CD14-positive monocyte (primary cell): ENCODE measurements at regions not wholly inside any gene's neighbourhood (a gene's known extent, or its start where the extent isn't known, plus 50 kb on each side); places are given as distances from the start of the nearest gene placed in this dataset.

ENCODE experiments used
- DNase-seq, 3 donors: peaks; one replicate each; pipeline ENCODE4 v3.0.0-alpha.2; 2011 to 2022
- H2AFZ ChIP-seq: 2 replicates; pipeline ENCODE4 v1.6.0; 2012; ENCODE audit warnings: mild to moderate bottlenecking, low read depth, low read length, inconsistent platforms; ENCODE audit not compliant: insufficient read depth, poor library complexity, severe bottlenecking
- H3K27ac ChIP-seq, 2 donors: 1 replicate in 1 of 2; 2 replicates in 1 of 2; pipeline ENCODE4 v1.5.1; 2012 to 2013; ENCODE audit warnings: low read length in 2 of 2, control low read depth in 1 of 2, inconsistent platforms in 1 of 2, low read depth in 1 of 2, mild to moderate bottlenecking in 1 of 2
- H3K27me3 ChIP-seq, 2 donors: one replicate each; pipeline versions ENCODE4 v1.6.0 to v1.6.1; 2011 to 2013; ENCODE audit warnings: low read length in 2 of 2; ENCODE audit not compliant: control insufficient read depth in 2 of 2, insufficient read depth in 2 of 2
- H3K36me3 ChIP-seq, 2 donors: replicated peaks in 1 of 2; 1 replicate in 1 of 2; 2 replicates in 1 of 2; pipeline versions ENCODE4 v1.5.1 to v1.6.1; 2012 to 2013; ENCODE audit warnings: low read length in 2 of 2, control low read depth in 1 of 2, inconsistent platforms in 1 of 2, mild to moderate bottlenecking in 1 of 2; ENCODE audit not compliant: insufficient read depth in 2 of 2, control insufficient read depth in 1 of 2
- H3K4me1 ChIP-seq, 2 donors: 1 replicate in 1 of 2; 2 replicates in 1 of 2; pipeline versions ENCODE4 v1.5.1 to v1.6.1; 2012 to 2013; ENCODE audit warnings: low read length in 2 of 2, control low read depth in 1 of 2, inconsistent platforms in 1 of 2, mild to moderate bottlenecking in 1 of 2, moderate library complexity in 1 of 2; ENCODE audit not compliant: insufficient read depth in 2 of 2, control insufficient read depth in 1 of 2
- H3K4me2 ChIP-seq: replicated peaks from 2 replicates; pipeline ENCODE3; 2012; ENCODE audit warnings: low read length, moderate library complexity, mild to moderate bottlenecking; ENCODE audit not compliant: poor library complexity, severe bottlenecking; ENCODE audit errors: extremely low read depth
- H3K4me3 ChIP-seq, 3 experiments: fragments of 200-600 bp in 1 of 3; sonication (generic) in 1 of 3; replicated peaks in 1 of 3; 1 replicate in 2 of 3; 2 replicates in 1 of 3; pipeline ENCODE4 v1.5.1; 2011 to 2013; ENCODE audit warnings: low read length in 3 of 3, mild to moderate bottlenecking in 3 of 3, control low read depth in 2 of 3, low read depth in 2 of 3, inconsistent platforms in 1 of 3, moderate library complexity in 1 of 3
- H3K79me2 ChIP-seq: 2 replicates; pipeline ENCODE4 v1.6.0; 2012; ENCODE audit warnings: mild to moderate bottlenecking, control low read depth, inconsistent platforms, low read length, moderate library complexity; ENCODE audit not compliant: insufficient read depth
- H3K9ac ChIP-seq: 2 replicates; pipeline ENCODE4 v1.6.0; 2017; ENCODE audit warnings: low read length, mild to moderate bottlenecking; ENCODE audit not compliant: insufficient read depth, poor library complexity, severe bottlenecking
- H3K9me3 ChIP-seq, 2 donors: replicated peaks in 1 of 2; 1 replicate in 1 of 2; 2 replicates in 1 of 2; pipeline versions ENCODE4 v1.5.1 to v1.6.1; 2012 to 2013; ENCODE audit warnings: low read length in 2 of 2, control low read depth in 1 of 2; ENCODE audit not compliant: control insufficient read depth in 1 of 2, insufficient read depth in 1 of 2
- H4K20me1 ChIP-seq: 2 replicates; pipeline ENCODE4 v1.6.0; 2012; ENCODE audit warnings: mild to moderate bottlenecking, low read length, control low read depth, moderate library complexity; ENCODE audit not compliant: insufficient read depth
- H3K27ac Mint-ChIP-seq, 7 donors: one replicate each; pipeline ENCODE4 v1.8.0; 2020; ENCODE audit warnings: mild to moderate bottlenecking in 7 of 7, mixed read lengths in 7 of 7, moderate library complexity in 6 of 7, inconsistent platforms in 2 of 7
- H3K27me3 Mint-ChIP-seq, 3 donors: one replicate each; pipeline ENCODE4 v1.8.0; 2021 to 2022; ENCODE audit warnings: low read depth in 3 of 3, mild to moderate bottlenecking in 3 of 3, mixed read lengths in 3 of 3, moderate library complexity in 3 of 3, inconsistent platforms in 1 of 3
- H3K36me3 Mint-ChIP-seq, 2 donors: one replicate each; pipeline ENCODE4 v1.8.0; 2020; ENCODE audit warnings: mixed read lengths in 2 of 2, inconsistent platforms in 1 of 2, mild to moderate bottlenecking in 1 of 2
- H3K4me1 Mint-ChIP-seq: one replicate; pipeline ENCODE4 v1.8.0; 2020; ENCODE audit warnings: mild to moderate bottlenecking, mixed read lengths
- H3K4me3 Mint-ChIP-seq, 2 donors: one replicate each; pipeline ENCODE4 v1.8.0; 2020; ENCODE audit warnings: mild to moderate bottlenecking in 2 of 2, mixed read lengths in 2 of 2, moderate library complexity in 1 of 2
- H3K9me3 Mint-ChIP-seq, 7 donors: one replicate each; pipeline ENCODE4 v1.8.0; 2020 to 2022; ENCODE audit warnings: mixed read lengths in 7 of 7, mild to moderate bottlenecking in 6 of 7, moderate library complexity in 6 of 7, inconsistent platforms in 2 of 7
- WGBS: methylation state at CpG from one replicate; pipeline ENCODE4 v1.1.5; 2013; ENCODE audit warnings: missing lambda C conversion rate; ENCODE audit not compliant: insufficient coverage; 5-methylcytosine and 5-hydroxymethylcytosine counted together
- intact Hi-C, 2 donors: fragments of 100-400 bp; cut with micrococcal nuclease; formaldehyde crosslinking; loops; one replicate each; pipeline versions ENCODE4 v1.15.0 to v1.15.1; 2023
- TF ChIP-seq, protein P1 (sequence below): fragments of 200-600 bp; IDR thresholded peaks from one replicate; pipeline ENCODE4 v1.8.0; 2022; ENCODE audit warnings: antibody characterized with exemption, mild to moderate bottlenecking

DNA sequence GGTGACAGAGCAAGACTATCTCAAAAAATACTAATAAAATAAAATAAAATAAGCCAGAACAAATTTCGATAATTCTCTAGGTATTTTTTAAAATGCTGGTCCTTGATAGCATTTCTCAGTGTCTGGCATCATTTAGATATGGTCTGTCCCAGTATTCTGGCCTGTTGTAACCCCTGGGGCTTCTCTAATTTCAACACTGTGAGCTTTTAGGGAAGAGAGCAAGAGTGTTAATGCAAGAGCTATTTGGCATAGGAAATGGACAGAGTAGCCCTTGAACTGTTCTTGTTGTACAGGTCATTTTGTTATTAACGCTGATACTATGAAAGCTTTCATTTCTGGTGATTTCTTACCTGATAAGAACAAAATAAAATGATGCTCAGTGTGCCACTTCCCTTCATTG is 112.2 kb upstream of the ZNF608 start:
- no CpG with 5 or more reads among the region's 2 CpGs for WGBS
- Mint-ChIP-seq H3K9me3 (peaks cover 0 to 4% (median 2%) of the 10 kb centered on the region in 7 donors), H3K27ac (peak overlapping the region in 6 of 7 donors; percentile 75 to 88 (median 86)), H3K4me1 (peaks cover 30% of the 10 kb centered on the region), H3K27me3 (no peaks in the 10 kb centered on the region), H3K4me3 (peak overlapping the region; percentile 40 to 79), H3K36me3 (no peaks in the 10 kb centered on the region)
- DNase-seq, result peak; percentile 44 to 80 (median 55)
- Histone ChIP-seq H3K9me3 (no peaks in the 10 kb centered on the region), H3K4me2 (peak overlapping the region; percentile 62), H3K9ac (peak overlapping the region; percentile 1), H3K4me3 (peak overlapping the region in 2 of 3 experiments; percentile 10 to 53), H3K79me2 (no peaks in the 10 kb centered on the region), H3K4me1 (peaks cover 28 to 30% of the 10 kb centered on the region in 2 donors), H3K27me3 (no peaks in the 10 kb centered on the region), H3K36me3 (no peaks in the 10 kb centered on the region), H2AFZ (peak overlapping the region; percentile 22), H3K27ac (peak overlapping the region; percentile 62 to 74), H4K20me1 (no peaks in the 10 kb centered on the region)
- intact Hi-C loops, result loop anchor here in 1 of 2 donors (5.0 to 10.0 kb wide), 2 partner anchors 56 to 206 kb away; no protein-coding TSS in a partner anchor
- TF ChIP-seq, protein P1, sequence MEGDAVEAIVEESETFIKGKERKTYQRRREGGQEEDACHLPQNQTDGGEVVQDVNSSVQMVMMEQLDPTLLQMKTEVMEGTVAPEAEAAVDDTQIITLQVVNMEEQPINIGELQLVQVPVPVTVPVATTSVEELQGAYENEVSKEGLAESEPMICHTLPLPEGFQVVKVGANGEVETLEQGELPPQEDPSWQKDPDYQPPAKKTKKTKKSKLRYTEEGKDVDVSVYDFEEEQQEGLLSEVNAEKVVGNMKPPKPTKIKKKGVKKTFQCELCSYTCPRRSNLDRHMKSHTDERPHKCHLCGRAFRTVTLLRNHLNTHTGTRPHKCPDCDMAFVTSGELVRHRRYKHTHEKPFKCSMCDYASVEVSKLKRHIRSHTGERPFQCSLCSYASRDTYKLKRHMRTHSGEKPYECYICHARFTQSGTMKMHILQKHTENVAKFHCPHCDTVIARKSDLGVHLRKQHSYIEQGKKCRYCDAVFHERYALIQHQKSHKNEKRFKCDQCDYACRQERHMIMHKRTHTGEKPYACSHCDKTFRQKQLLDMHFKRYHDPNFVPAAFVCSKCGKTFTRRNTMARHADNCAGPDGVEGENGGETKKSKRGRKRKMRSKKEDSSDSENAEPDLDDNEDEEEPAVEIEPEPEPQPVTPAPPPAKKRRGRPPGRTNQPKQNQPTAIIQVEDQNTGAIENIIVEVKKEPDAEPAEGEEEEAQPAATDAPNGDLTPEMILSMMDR, result no peak

DNA sequence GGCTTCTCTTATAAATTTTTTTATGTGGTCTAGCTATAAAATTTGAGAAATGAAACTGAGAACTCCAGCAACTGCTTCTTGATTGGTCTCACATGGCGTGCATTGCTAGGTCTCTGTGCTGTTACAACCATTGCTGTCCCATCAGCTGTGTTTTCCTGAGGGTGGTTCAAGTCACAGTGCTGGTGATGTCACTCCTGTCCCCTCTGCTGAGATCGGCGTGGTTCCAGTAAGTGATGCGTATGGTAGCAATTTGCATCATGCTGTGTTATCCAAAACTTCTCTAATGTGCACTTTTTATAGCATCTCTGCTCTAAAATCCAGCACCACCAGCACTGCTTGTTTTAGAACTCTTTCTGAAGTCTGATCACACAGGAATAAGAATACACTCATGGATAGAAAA is 112.6 kb upstream of the ZNF608 start:
- peak overlapping the region in 2 of 3 experiments; percentile 10 to 53 for H3K4me3 ChIP-seq
- peak overlapping the region; percentile 62 for H3K4me2 ChIP-seq
- no peaks in the 10 kb centered on the region for H3K9me3 ChIP-seq
- TF ChIP-seq, protein P1, result no peak
- H2AFZ ChIP-seq, result peak overlapping the region; percentile 22
- intact Hi-C loops, result loop anchor here in 1 of 2 donors (5.0 to 10.0 kb wide), 2 partner anchors 56 to 207 kb away; no protein-coding TSS in a partner anchor
- Mint-ChIP-seq H3K9me3 (peaks cover 0 to 8% (median 4%) of the 10 kb centered on the region in 7 donors), H3K36me3 (no peaks in the 10 kb centered on the region), H3K27me3 (no peaks in the 10 kb centered on the region), H3K4me1 (peaks cover 30% of the 10 kb centered on the region), H3K27ac (peak overlapping the region; percentile 25 to 88 (median 84)), H3K4me3 (peak overlapping the region; percentile 40 to 79)
- 18% methylated on average over 4 of the region's 4 CpGs for WGBS
- peaks cover 28 to 30% of the 10 kb centered on the region in 2 donors for H3K4me1 ChIP-seq
- H4K20me1 ChIP-seq, result no peaks in the 10 kb centered on the region
- DNase-seq, result peak; percentile 63 to 94 (median 69)
- H3K27ac ChIP-seq, result peak overlapping the region; percentile 62 to 74
- peak overlapping the region; percentile 1 for H3K9ac ChIP-seq
- H3K79me2 ChIP-seq, result no peaks in the 10 kb centered on the region
- no peaks in the 10 kb centered on the region for H3K27me3 ChIP-seq
- H3K36me3 ChIP-seq, result no peaks in the 10 kb centered on the region
